ENCODE measurements at regions not wholly inside any gene's neighbourhood (a gene's known extent, or its start where the extent isn't known, plus 50 kb on each side); places are given as distances from the start of the nearest gene placed in this dataset.
"Not testable (repeated sequence)": the region's sequence is repeated elsewhere in the genome, so short reads cannot be mapped to it uniquely, and the experiment has no call there.

GRCh38 chr19:5290336-5291262 is 50.0 kb downstream of the PTPRS start:
- no peak for DNase-seq (ENCODE audit: low read depth in 2 of 2)

- no peak for DNase-seq (ENCODE audit: low read depth in 2 of 2)
Observed at GRCh38 chr19:5289060-5289990, 51.3 kb downstream of the PTPRS start.

GRCh38 chr19:5288347-5288739 is 52.3 kb downstream of the PTPRS start:
- DNase-seq (ENCODE audit: low read depth in 2 of 2), result no peak

GRCh38 chr19:5287066-5287465 is 53.5 kb downstream of the PTPRS start:
- no peak for DNase-seq (ENCODE audit: low read depth in 2 of 2)

GRCh38 chr19:5286465-5287029 is 54.1 kb downstream of the PTPRS start:
- DNase-seq (ENCODE audit: low read depth in 2 of 2), result no peak

GRCh38 chr19:5285955-5286354 is 54.7 kb downstream of the PTPRS start:
- DNase-seq (ENCODE audit: low read depth in 2 of 2), result no peak

- no peak for DNase-seq (ENCODE audit: low read depth in 2 of 2)
Observed at GRCh38 chr19:5285311-5285710, 55.3 kb downstream of the PTPRS start.

GRCh38 chr19:5282901-5283300 is 57.7 kb downstream of the PTPRS start:
- no peak for DNase-seq (ENCODE audit: low read depth in 2 of 2)

- DNase-seq (ENCODE audit: low read depth in 2 of 2), result no peak
Observed at GRCh38 chr19:5281588-5281987, 59.0 kb downstream of the PTPRS start.

- DNase-seq (ENCODE audit: low read depth in 2 of 2), result not testable (repeated sequence)
Observed at GRCh38 chr19:5275668-5276067, 64.9 kb downstream of the PTPRS start.

- DNase-seq (ENCODE audit: low read depth in 2 of 2), result no peak
Observed at GRCh38 chr19:5273782-5274181, 66.8 kb downstream of the PTPRS start.

- no peak for DNase-seq (ENCODE audit: low read depth in 2 of 2)
Observed at GRCh38 chr19:5271145-5271544, 69.5 kb downstream of the PTPRS start.

GRCh38 chr19:5269926-5270325 is 70.7 kb downstream of the PTPRS start:
- DNase-seq (ENCODE audit: low read depth in 2 of 2), result no peak

GRCh38 chr19:5269279-5269678 is 71.3 kb downstream of the PTPRS start:
- DNase-seq (ENCODE audit: low read depth in 2 of 2), result no peak

- DNase-seq (ENCODE audit: low read depth in 2 of 2), result no peak
Observed at GRCh38 chr19:5268801-5269200, 71.8 kb downstream of the PTPRS start.

GRCh38 chr19:5265260-5265659 is 75.4 kb downstream of the PTPRS start:
- DNase-seq (ENCODE audit: low read depth in 2 of 2), result no peak

GRCh38 chr19:5264453-5264852 is 76.2 kb downstream of the PTPRS start:
- no peak for DNase-seq (ENCODE audit: low read depth in 2 of 2)

GRCh38 chr19:5263615-5264014 is 77.0 kb downstream of the PTPRS start:
- no peak for DNase-seq (ENCODE audit: low read depth in 2 of 2)

GRCh38 chr19:5262721-5263120 is 77.9 kb downstream of the PTPRS start:
- no peak for DNase-seq (ENCODE audit: low read depth in 2 of 2)

GRCh38 chr19:5261156-5261890 is 79.3 kb downstream of the PTPRS start:
- no peak for DNase-seq (ENCODE audit: low read depth in 2 of 2)

- DNase-seq (ENCODE audit: low read depth in 2 of 2), result no peak
Observed at GRCh38 chr19:5260381-5260967, 80.1 kb downstream of the PTPRS start.
